ENCODE measurements at regions not wholly inside any gene's neighbourhood (a gene's known extent, or its start where the extent isn't known, plus 50 kb on each side); places are given as distances from the start of the nearest gene placed in this dataset.
"Not testable (repeated sequence)": the region's sequence is repeated elsewhere in the genome, so short reads cannot be mapped to it uniquely, and the experiment has no call there.

DNA sequence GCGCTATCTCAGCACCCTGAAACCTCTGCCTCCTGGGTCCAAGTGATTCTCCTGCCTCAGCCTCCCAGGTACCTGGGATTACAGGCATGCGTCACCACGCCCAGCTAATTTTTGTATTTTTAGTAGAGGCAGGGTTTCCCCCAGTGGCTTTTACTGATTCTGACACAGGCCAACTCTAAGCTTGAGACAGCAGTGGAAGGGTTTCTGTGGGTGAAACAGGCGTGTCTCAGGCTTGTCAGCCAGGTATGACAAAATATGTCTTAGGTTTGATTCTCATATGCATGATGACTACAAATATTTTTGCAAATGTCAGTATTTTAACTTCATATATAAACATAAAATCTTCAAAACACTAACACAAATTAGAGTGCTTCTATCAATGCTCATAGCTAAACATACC, 952.8 kb upstream of the CDH18 start:
- not testable (repeated sequence) for H3K27ac ChIP-seq; H3K4me3 ChIP-seq; H3K9me3 ChIP-seq (ENCODE audit: low read depth); H3K36me3 ChIP-seq; H3K4me1 ChIP-seq (ENCODE audit: low read depth); DNase-seq (ENCODE audit: low read depth in 1 of 2, low spot score in 1 of 2); H3K27me3 ChIP-seq

DNA sequence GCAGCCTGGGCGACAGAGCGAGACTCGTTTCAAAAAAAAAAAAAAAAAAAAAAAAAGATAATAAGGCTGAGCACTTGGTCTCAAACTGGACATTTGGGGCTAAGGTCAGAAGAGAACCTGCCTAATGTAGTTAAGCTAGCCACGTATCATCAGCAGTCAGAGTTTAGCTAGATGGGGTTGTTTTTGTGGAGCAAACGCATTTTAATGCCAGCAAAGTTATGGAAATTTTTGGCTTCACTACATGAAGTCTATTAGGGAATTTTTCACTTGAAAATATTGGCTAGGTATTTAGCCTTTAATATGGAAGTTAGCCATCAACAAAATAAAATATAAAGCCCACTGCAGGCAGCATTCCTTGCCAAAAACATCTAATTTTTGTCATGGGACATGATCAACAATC, 902.9 kb upstream of the CDH18 start:
- DNase-seq (ENCODE audit: low read depth in 1 of 2, low spot score in 1 of 2); H3K27me3 ChIP-seq; H3K4me1 ChIP-seq (ENCODE audit: low read depth); H3K9me3 ChIP-seq (ENCODE audit: low read depth); H3K4me3 ChIP-seq; H3K27ac ChIP-seq; H3K36me3 ChIP-seq: not testable (repeated sequence)

DNA sequence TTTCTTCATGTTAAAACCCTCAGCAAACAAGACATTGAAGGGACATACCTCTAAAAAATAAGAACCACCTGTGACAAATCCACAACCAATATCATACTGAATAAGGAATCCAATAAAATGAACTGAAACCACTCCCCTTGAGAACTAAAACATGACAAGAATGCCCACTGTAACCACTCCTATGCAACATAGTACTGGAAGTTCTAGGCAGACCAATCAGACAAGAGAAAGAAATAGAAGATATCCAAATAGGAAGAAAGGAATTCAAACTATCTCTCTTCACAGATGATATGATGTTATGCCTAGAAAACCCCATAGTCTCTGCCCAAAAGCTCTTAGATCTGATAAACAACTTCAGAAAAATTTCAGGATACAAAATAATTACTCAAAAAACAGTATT, 887.7 kb upstream of the CDH18 start:
- H3K4me1 ChIP-seq (ENCODE audit: low read depth); H3K27ac ChIP-seq; H3K4me3 ChIP-seq; DNase-seq (ENCODE audit: low read depth in 1 of 2, low spot score in 1 of 2); H3K36me3 ChIP-seq; H3K9me3 ChIP-seq (ENCODE audit: low read depth); H3K27me3 ChIP-seq: not testable (repeated sequence)

DNA sequence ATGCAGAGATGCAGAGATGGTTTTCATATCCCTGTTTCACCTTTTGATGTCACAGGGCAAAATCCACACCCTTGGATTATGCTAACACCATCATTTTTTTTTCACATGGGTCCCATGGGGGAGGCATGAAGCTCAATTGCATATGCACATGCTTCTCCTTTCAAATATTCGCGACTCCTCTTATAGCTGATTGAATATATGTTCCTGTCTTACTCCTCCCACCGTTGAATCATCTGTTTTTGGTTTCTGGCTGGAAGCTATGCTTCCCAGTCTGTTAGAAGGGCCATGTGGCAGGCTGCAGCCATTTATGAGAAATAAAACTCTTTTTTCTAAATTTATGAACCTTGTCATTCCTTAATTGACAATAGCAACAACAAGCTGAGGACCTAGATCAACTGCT, 877.9 kb upstream of the CDH18 start:
- not testable (repeated sequence) for H3K4me1 ChIP-seq (ENCODE audit: low read depth); H3K36me3 ChIP-seq; DNase-seq (ENCODE audit: low read depth in 1 of 2, low spot score in 1 of 2); H3K9me3 ChIP-seq (ENCODE audit: low read depth); H3K27me3 ChIP-seq; H3K4me3 ChIP-seq; H3K27ac ChIP-seq

DNA sequence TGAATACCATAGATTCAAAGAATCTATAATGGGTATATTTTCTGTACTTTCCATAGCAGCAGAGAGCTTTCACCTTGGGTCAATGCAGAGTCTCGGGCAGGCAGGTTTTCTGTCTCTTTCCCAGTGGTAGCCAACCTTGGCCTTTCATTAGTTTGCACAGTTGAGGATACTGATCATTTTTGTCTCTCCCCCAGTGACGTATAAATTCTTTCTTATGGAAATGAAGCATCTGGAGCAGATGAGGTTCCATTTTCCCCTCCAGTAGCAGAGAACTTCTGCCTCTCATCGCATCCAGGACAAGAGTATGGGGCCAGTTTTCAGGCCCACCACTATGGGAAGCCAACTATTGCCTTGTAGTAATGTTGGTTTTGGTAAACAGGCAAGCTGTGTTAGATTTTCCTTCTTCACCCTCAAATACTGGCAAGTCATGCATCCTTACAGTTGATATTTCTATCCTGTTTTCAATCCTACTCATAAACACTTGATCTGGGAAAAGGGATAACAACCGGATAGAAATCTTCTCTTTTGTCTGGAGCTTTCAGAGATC, 845.2 kb upstream of the CDH18 start:
- TF ChIP-seq, protein P1, sequence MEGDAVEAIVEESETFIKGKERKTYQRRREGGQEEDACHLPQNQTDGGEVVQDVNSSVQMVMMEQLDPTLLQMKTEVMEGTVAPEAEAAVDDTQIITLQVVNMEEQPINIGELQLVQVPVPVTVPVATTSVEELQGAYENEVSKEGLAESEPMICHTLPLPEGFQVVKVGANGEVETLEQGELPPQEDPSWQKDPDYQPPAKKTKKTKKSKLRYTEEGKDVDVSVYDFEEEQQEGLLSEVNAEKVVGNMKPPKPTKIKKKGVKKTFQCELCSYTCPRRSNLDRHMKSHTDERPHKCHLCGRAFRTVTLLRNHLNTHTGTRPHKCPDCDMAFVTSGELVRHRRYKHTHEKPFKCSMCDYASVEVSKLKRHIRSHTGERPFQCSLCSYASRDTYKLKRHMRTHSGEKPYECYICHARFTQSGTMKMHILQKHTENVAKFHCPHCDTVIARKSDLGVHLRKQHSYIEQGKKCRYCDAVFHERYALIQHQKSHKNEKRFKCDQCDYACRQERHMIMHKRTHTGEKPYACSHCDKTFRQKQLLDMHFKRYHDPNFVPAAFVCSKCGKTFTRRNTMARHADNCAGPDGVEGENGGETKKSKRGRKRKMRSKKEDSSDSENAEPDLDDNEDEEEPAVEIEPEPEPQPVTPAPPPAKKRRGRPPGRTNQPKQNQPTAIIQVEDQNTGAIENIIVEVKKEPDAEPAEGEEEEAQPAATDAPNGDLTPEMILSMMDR (IDR thresholded peaks at IDR 0.05; ENCODE audit: low read depth, low read length), result no peak
- Histone ChIP-seq H3K4me3 (no peak overlapping the region), H3K27ac (no peak overlapping the region), H3K4me1 (ENCODE audit: low read depth) (no peaks in the 10 kb centered on the region), H3K36me3 (no peaks in the 10 kb centered on the region), H3K27me3 (no peaks in the 10 kb centered on the region), H3K9me3 (ENCODE audit: low read depth) (no peaks in the 10 kb centered on the region)
- no peak for DNase-seq (ENCODE audit: low read depth in 1 of 2, low spot score in 1 of 2)

DNA sequence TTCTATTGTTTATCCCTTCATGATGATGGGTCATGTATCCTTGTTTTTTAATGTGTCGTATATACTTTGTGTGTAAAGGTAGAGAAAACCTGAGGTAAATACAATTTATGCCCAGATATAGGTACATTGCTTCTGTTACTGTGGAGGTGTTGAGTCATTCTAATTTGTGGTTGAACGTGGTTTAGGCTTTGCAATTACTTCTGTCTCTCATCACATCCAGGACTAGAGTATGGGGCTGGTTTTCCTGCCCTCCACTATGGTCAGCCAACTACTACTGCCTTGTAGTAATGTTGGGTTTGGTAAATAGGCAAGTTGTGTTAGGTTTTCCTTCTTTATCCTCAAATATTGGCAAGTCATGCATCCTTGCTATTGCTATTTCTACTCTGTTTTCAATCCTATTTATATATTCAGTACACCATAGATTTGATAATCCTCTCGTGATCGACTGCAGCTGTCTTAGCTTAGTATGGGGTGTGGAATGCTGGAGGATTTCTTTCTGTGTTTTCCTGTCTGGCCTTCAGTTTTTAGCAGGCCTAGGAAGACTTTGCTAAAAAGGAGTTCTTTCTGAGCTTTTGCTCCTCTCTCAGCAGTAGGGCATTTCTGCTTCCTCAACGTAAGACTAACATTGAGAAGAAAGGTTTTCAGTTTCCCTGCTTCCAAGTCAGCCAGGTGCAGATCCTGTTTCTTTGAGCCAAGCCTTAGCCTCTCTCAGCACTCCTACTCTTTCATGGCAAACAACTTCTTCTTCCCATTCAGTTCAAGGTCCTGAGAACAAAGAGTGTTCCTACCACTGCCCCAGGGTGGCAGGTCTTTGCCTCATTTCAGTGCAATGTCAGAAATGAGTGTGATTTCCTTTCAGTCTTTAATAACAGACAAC, 844.4 kb upstream of the CDH18 start:
- no peak overlapping the region for H3K27ac ChIP-seq
- TF ChIP-seq, protein P1 (IDR thresholded peaks at IDR 0.05; ENCODE audit: low read depth, low read length), result no peak
- DNase-seq (ENCODE audit: low read depth in 1 of 2, low spot score in 1 of 2), result no peak

DNA sequence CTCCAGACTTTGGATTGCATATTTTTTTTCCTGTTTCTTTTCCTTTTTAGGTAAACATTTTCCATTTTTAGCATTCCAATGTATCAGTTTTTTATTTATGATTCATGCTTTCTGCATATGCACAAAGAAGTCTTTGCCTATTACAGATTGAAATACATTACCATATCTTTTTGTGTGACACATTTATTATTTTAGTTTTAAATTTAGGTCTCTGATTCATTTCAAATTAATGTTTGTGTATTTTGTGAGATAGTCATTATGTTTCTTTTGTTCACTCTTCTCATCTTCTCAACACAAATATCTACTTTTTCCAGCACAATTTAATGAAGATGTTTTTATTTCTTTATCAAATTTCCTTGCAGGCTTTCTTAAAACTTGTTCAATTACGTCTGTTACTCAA, 838.0 kb upstream of the CDH18 start:
- not testable (repeated sequence) for H3K4me3 ChIP-seq; H3K27ac ChIP-seq; H3K36me3 ChIP-seq; DNase-seq (ENCODE audit: low read depth in 1 of 2, low spot score in 1 of 2); H3K9me3 ChIP-seq (ENCODE audit: low read depth); H3K27me3 ChIP-seq; H3K4me1 ChIP-seq (ENCODE audit: low read depth)

More for the DNA sequence above, 844.4 kb upstream of the CDH18 start:
- no peak overlapping the region for H3K4me3 ChIP-seq
- no peaks in the 10 kb centered on the region for H3K27me3 ChIP-seq
- no peaks in the 10 kb centered on the region for H3K9me3 ChIP-seq (ENCODE audit: low read depth)
- no peaks in the 10 kb centered on the region for H3K4me1 ChIP-seq (ENCODE audit: low read depth)
- no peaks in the 10 kb centered on the region for H3K36me3 ChIP-seq

DNA sequence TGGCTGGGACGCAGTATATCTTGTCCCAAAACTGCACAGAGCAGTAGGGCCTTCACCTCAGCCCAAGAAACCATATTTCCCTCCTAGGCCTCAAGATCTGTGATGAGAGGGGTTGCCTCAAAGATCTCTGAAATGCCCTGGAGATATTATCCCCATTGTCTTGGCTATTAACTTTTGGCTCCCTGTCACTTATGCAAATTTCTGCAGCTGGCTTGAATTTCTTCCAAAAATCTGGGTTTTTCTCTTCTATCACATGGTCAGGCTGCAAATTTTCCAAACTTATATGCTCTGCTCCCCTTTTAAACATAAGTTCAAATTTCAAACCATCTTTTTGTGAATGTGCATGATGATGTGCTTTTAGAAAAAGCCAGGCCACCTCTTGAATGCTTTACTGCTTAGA, 809.2 kb upstream of the CDH18 start:
- not testable (repeated sequence) for H3K4me1 ChIP-seq (ENCODE audit: low read depth); H3K27ac ChIP-seq; H3K36me3 ChIP-seq; H3K27me3 ChIP-seq; H3K4me3 ChIP-seq; H3K9me3 ChIP-seq (ENCODE audit: low read depth); DNase-seq (ENCODE audit: low read depth in 1 of 2, low spot score in 1 of 2)

DNA sequence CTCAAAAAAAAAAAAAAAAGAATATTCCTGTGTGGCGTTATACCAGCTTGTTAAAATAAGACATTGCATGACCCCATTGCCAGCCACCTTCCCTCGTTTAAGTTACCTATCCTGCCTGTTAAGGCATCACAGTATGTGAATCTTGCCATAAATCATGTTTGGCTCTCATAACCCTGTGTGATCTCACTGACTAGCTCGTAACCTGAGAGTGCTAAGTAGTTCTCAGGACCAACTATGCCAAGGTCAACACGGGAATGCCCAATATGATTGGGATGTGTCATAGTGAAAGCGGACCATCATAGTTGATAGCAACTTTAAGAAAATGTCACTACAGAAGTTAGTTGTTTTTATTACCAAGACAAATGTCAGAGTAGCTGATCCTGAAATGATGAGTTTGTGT, 796.8 kb upstream of the CDH18 start:
- not testable (repeated sequence) for H3K9me3 ChIP-seq (ENCODE audit: low read depth); H3K4me1 ChIP-seq (ENCODE audit: low read depth); H3K27me3 ChIP-seq; H3K4me3 ChIP-seq; DNase-seq (ENCODE audit: low read depth in 1 of 2, low spot score in 1 of 2); H3K36me3 ChIP-seq; H3K27ac ChIP-seq

DNA sequence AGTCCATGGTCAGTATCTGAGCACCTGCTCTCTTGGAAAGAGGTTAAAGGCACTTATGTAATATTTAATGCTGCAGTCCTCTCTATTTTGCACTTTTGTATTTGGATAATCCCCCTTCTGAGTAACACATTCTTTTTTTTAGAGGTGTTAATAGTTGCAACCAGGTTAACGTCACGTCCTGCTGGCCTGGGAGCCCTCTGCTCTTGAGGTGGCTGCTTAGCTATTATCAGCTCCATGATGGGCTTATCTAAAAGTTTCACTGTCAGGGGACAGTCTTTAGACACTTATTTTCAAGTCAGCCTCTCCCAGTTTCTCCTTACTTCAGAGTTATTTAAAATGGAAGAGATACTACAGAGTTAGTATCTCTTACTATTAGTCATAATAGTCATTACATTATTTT, 795.5 kb upstream of the CDH18 start:
- not testable (repeated sequence) for H3K4me3 ChIP-seq; H3K9me3 ChIP-seq (ENCODE audit: low read depth); H3K4me1 ChIP-seq (ENCODE audit: low read depth); H3K36me3 ChIP-seq; H3K27me3 ChIP-seq
- DNase-seq (ENCODE audit: low read depth in 1 of 2, low spot score in 1 of 2), result peak in 1 of 2 donors; percentile 0
- H3K27ac ChIP-seq, result peak overlapping the region; percentile 16

DNA sequence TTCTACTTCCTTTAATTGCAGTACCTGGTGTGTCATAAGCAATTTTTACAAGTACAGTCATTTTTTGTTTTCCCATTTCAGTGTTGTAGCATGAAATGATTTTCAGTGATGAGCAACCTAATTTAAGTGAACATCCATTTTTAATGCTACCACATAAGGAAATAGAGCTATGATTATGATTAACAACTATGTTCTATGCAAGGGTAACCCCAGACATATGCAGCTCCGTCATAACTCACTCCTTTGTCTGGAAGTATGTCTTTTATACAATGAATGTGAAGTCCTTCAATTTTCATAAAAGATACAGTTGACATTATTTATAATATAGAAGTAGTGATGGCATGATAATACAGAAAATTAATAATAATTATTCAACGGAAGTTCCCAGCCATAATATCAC, 783.3 kb upstream of the CDH18 start:
- H3K4me3 ChIP-seq, result not testable (repeated sequence)

DNA sequence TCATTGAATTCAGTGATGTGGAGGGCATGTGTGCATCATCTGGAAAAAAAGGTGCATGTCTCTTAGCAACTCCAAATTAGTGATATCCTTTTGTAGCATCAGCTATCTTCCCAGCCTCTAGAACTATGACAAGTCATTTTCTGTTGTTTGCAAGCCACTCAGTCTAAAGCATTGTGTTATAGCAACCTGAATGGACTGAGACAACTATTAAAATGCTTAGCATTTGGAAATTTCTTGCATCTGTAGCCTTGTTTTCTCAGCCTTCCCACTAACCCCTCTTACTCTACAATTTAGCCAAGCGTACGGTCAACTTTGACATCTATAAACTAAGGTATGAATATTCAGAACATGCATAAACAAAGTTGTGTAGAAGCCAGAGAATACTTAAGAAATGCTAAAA, 777.1 kb upstream of the CDH18 start:
- DNase-seq (ENCODE audit: low read depth in 1 of 2, low spot score in 1 of 2); H3K27ac ChIP-seq; H3K4me1 ChIP-seq (ENCODE audit: low read depth); H3K36me3 ChIP-seq; H3K4me3 ChIP-seq; H3K27me3 ChIP-seq; H3K9me3 ChIP-seq (ENCODE audit: low read depth): not testable (repeated sequence)

More for the DNA sequence above, 783.3 kb upstream of the CDH18 start:
- H3K36me3 ChIP-seq; H3K4me1 ChIP-seq (ENCODE audit: low read depth); DNase-seq (ENCODE audit: low read depth in 1 of 2, low spot score in 1 of 2); H3K27ac ChIP-seq; H3K27me3 ChIP-seq; H3K9me3 ChIP-seq (ENCODE audit: low read depth): not testable (repeated sequence)

Measured in cardiac muscle cell (in vitro differentiated cells and primary cell).